ENCODE measurements at regions not wholly inside any gene's neighbourhood (a gene's known extent, or its start where the extent isn't known, plus 50 kb on each side); places are given as distances from the start of the nearest gene placed in this dataset.

DNA sequence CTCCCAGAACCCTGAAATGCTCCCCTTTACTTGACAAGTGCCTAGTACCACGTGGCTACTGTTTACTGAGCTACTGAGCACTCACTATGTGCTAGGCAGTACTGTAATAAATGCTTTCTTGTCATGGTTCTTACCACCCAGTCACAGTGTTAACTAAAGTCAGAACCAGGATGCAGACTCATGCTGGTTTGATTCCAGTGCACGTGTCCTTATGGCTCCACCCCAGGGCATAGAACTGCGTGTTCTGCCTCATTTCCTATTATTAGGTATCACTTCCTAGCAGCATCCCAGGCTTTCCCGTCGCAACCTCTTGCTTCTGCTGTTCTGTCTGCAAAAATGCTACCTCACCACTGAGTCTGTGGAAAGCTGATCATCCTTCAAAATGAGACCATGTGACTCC is 71.7 kb upstream of the DOCK1 start:
- TF ChIP-seq, protein P1, sequence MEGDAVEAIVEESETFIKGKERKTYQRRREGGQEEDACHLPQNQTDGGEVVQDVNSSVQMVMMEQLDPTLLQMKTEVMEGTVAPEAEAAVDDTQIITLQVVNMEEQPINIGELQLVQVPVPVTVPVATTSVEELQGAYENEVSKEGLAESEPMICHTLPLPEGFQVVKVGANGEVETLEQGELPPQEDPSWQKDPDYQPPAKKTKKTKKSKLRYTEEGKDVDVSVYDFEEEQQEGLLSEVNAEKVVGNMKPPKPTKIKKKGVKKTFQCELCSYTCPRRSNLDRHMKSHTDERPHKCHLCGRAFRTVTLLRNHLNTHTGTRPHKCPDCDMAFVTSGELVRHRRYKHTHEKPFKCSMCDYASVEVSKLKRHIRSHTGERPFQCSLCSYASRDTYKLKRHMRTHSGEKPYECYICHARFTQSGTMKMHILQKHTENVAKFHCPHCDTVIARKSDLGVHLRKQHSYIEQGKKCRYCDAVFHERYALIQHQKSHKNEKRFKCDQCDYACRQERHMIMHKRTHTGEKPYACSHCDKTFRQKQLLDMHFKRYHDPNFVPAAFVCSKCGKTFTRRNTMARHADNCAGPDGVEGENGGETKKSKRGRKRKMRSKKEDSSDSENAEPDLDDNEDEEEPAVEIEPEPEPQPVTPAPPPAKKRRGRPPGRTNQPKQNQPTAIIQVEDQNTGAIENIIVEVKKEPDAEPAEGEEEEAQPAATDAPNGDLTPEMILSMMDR (IDR thresholded peaks at IDR 0.05; ENCODE audit: extremely low read depth in 1 of 2, insufficient read depth in 1 of 2, low read depth in 1 of 2, low read length in 2 of 2): no peak
- TF ChIP-seq POLR2A (IDR thresholded peaks at IDR 0.05; ENCODE audit: low read depth, low read length): no peak
- no peak for TF ChIP-seq FOS (IDR thresholded peaks at IDR 0.05; ENCODE audit: borderline replicate concordance, insufficient read depth, low read length)
- TF ChIP-seq MYC (IDR thresholded peaks at IDR 0.05; ENCODE audit: low read depth, low read length): no peak
- no peak for TF ChIP-seq POLR2AphosphoS5 (IDR thresholded peaks at IDR 0.05; ENCODE audit: insufficient read depth, low read depth, low read length)
- no peak for TF ChIP-seq EZH2 (IDR thresholded peaks at IDR 0.05; ENCODE audit: borderline replicate concordance, low read depth, low read length, severe bottlenecking)
- TF ChIP-seq GATA2 (IDR thresholded peaks at IDR 0.05; ENCODE audit: insufficient read depth, insufficient read length, low read depth, low read length): no peak

All from endothelial cell of umbilical vein (primary cell).